T-helper 17 cell (primary cell): ENCODE measurements at regions not wholly inside any gene's neighbourhood (a gene's known extent, or its start where the extent isn't known, plus 50 kb on each side); places are given as distances from the start of the nearest gene placed in this dataset.
A peak's percentile ranks its signal among the peaks of the same experiment; 100 is the strongest.

Experiments used
- ATAC-seq: fragments of 150-1000 bp; cut with Tn5 transposase; 2 replicates; pipeline ENCODE4 v1.10.0; 2021; ENCODE audit warnings: mild to moderate bottlenecking, moderate library complexity
- DNase-seq, 3 donors: peaks; one replicate each; pipeline versions ENCODE4 v3.0.0 to v3.0.0-alpha.2; 2020 to 2021
- H3K9me3 ChIP-seq: one replicate; pipeline ENCODE4 v1.7.0; 2013; ENCODE audit warnings: low read length, mild to moderate bottlenecking; ENCODE audit not compliant: control insufficient read depth, poor library complexity, severe bottlenecking
- H3K27ac Mint-ChIP-seq: one replicate; pipeline ENCODE4 v1.8.0; 2022; ENCODE audit warnings: mild to moderate bottlenecking, moderate library complexity, mixed read lengths
- H3K27me3 Mint-ChIP-seq: one replicate; pipeline ENCODE4 v1.8.0; 2022; ENCODE audit warnings: mixed read lengths
- H3K36me3 Mint-ChIP-seq: one replicate; pipeline ENCODE4 v1.8.0; 2022; ENCODE audit warnings: low read depth, mixed read lengths
- H3K4me1 Mint-ChIP-seq: one replicate; pipeline ENCODE4 v1.8.0; 2022; ENCODE audit warnings: mild to moderate bottlenecking, mixed read lengths
- H3K4me3 Mint-ChIP-seq: one replicate; pipeline ENCODE4 v1.8.0; 2022; ENCODE audit warnings: mild to moderate bottlenecking, moderate library complexity, mixed read lengths

GRCh38 chr2:198347349-198347748 lies 543.0 kb downstream of the PLCL1 start:
- H3K27me3 Mint-ChIP-seq = peaks cover 55% of the 10 kb centered on the region
- no peak overlapping the region for H3K4me3 Mint-ChIP-seq
- no peaks in the 10 kb centered on the region for H3K9me3 ChIP-seq
- no peaks in the 10 kb centered on the region for H3K36me3 Mint-ChIP-seq
- H3K4me1 Mint-ChIP-seq = peaks cover 3% of the 10 kb centered on the region
- DNase-seq (no peak), ATAC-seq (no peak)
- no peak overlapping the region for H3K27ac Mint-ChIP-seq

- Mint-ChIP-seq H3K27ac (no peak overlapping the region), H3K4me1 (peaks cover 3% of the 10 kb centered on the region), H3K36me3 (no peaks in the 10 kb centered on the region), H3K27me3 (peaks cover 63% of the 10 kb centered on the region), H3K4me3 (no peak overlapping the region)
- DNase-seq = no peak
- no peaks in the 10 kb centered on the region for H3K9me3 ChIP-seq
- ATAC-seq = no peak
Observed at GRCh38 chr2:198343471-198343870, 539.1 kb downstream of the PLCL1 start.

GRCh38 chr2:198340846-198341245 lies 536.5 kb downstream of the PLCL1 start:
- no peak for ATAC-seq
- no peak for DNase-seq
- Mint-ChIP-seq H3K36me3 (no peaks in the 10 kb centered on the region), H3K4me1 (no peaks in the 10 kb centered on the region), H3K27ac (no peak overlapping the region), H3K27me3 (peaks cover 60% of the 10 kb centered on the region), H3K4me3 (no peak overlapping the region)
- H3K9me3 ChIP-seq = no peaks in the 10 kb centered on the region

GRCh38 chr2:198339116-198339515 lies 534.7 kb downstream of the PLCL1 start:
- Mint-ChIP-seq H3K4me3 (no peak overlapping the region), H3K4me1 (no peaks in the 10 kb centered on the region), H3K36me3 (no peaks in the 10 kb centered on the region), H3K27me3 (peaks cover 57% of the 10 kb centered on the region), H3K27ac (no peak overlapping the region)
- no peak for ATAC-seq
- DNase-seq = no peak
- no peaks in the 10 kb centered on the region for H3K9me3 ChIP-seq

GRCh38 chr2:198337368-198337767 lies 533.0 kb downstream of the PLCL1 start:
- Mint-ChIP-seq H3K27me3 (peaks cover 56% of the 10 kb centered on the region), H3K36me3 (no peaks in the 10 kb centered on the region), H3K27ac (no peak overlapping the region), H3K4me1 (no peaks in the 10 kb centered on the region), H3K4me3 (no peak overlapping the region)
- ATAC-seq (no peak), DNase-seq (no peak)
- H3K9me3 ChIP-seq = no peaks in the 10 kb centered on the region

- ATAC-seq = no peak
- DNase-seq = no peak
- Mint-ChIP-seq H3K27ac (no peak overlapping the region), H3K36me3 (no peaks in the 10 kb centered on the region), H3K4me1 (peaks cover 12% of the 10 kb centered on the region), H3K4me3 (no peak overlapping the region), H3K27me3 (peaks cover 48% of the 10 kb centered on the region)
- no peaks in the 10 kb centered on the region for H3K9me3 ChIP-seq
Observed at GRCh38 chr2:198328454-198328853, 524.1 kb downstream of the PLCL1 start.

- DNase-seq (no peak), ATAC-seq (no peak)
- H3K36me3 Mint-ChIP-seq = no peaks in the 10 kb centered on the region
- no peaks in the 10 kb centered on the region for H3K9me3 ChIP-seq
- H3K27me3 Mint-ChIP-seq = peaks cover 44% of the 10 kb centered on the region
- no peak overlapping the region for H3K4me3 Mint-ChIP-seq
- H3K27ac Mint-ChIP-seq = no peak overlapping the region
- peaks cover 12% of the 10 kb centered on the region for H3K4me1 Mint-ChIP-seq
Observed at GRCh38 chr2:198327526-198327925, 523.1 kb downstream of the PLCL1 start.

GRCh38 chr2:198326431-198326830 lies 522.0 kb downstream of the PLCL1 start:
- Mint-ChIP-seq H3K4me1 (peaks cover 16% of the 10 kb centered on the region), H3K27me3 (peaks cover 44% of the 10 kb centered on the region), H3K27ac (no peak overlapping the region), H3K4me3 (no peak overlapping the region), H3K36me3 (no peaks in the 10 kb centered on the region)
- peak; percentile 95 for ATAC-seq
- H3K9me3 ChIP-seq = no peaks in the 10 kb centered on the region
- no peak for DNase-seq

GRCh38 chr2:198325359-198325758 lies 521.0 kb downstream of the PLCL1 start:
- Mint-ChIP-seq H3K4me1 (peaks cover 16% of the 10 kb centered on the region), H3K4me3 (no peak overlapping the region)
- ATAC-seq = no peak

GRCh38 chr2:198324071-198324470 lies 519.7 kb downstream of the PLCL1 start:
- Mint-ChIP-seq H3K4me1 (peaks cover 16% of the 10 kb centered on the region), H3K4me3 (no peak overlapping the region), H3K36me3 (no peaks in the 10 kb centered on the region), H3K27me3 (peaks cover 48% of the 10 kb centered on the region), H3K27ac (no peak overlapping the region)
- DNase-seq = no peak
- no peaks in the 10 kb centered on the region for H3K9me3 ChIP-seq
- ATAC-seq = no peak

More at GRCh38 chr2:198325359-198325758, 521.0 kb downstream of the PLCL1 start:
- Mint-ChIP-seq H3K27me3 (peaks cover 49% of the 10 kb centered on the region), H3K36me3 (no peaks in the 10 kb centered on the region), H3K27ac (no peak overlapping the region)
- DNase-seq = no peak
- H3K9me3 ChIP-seq = no peaks in the 10 kb centered on the region

- ATAC-seq (no peak), DNase-seq (no peak)
- H3K4me1 Mint-ChIP-seq = peaks cover 16% of the 10 kb centered on the region
- H3K4me3 Mint-ChIP-seq = no peak overlapping the region
- no peaks in the 10 kb centered on the region for H3K9me3 ChIP-seq
- peaks cover 50% of the 10 kb centered on the region for H3K27me3 Mint-ChIP-seq
- no peak overlapping the region for H3K27ac Mint-ChIP-seq
- H3K36me3 Mint-ChIP-seq = no peaks in the 10 kb centered on the region
Observed at GRCh38 chr2:198322275-198322674, 517.9 kb downstream of the PLCL1 start.

GRCh38 chr2:198321522-198322088 lies 517.2 kb downstream of the PLCL1 start:
- DNase-seq (no peak), ATAC-seq (no peak)
- no peak overlapping the region for H3K4me3 Mint-ChIP-seq
- H3K9me3 ChIP-seq = no peaks in the 10 kb centered on the region
- H3K36me3 Mint-ChIP-seq = no peaks in the 10 kb centered on the region
- H3K4me1 Mint-ChIP-seq = peaks cover 14% of the 10 kb centered on the region
- H3K27ac Mint-ChIP-seq = no peak overlapping the region
- peaks cover 56% of the 10 kb centered on the region for H3K27me3 Mint-ChIP-seq

GRCh38 chr2:198316852-198317396 lies 512.5 kb downstream of the PLCL1 start:
- no peaks in the 10 kb centered on the region for H3K9me3 ChIP-seq
- peaks cover 77% of the 10 kb centered on the region for H3K27me3 Mint-ChIP-seq
- no peak overlapping the region for H3K27ac Mint-ChIP-seq
- ATAC-seq (no peak), DNase-seq (no peak)
- H3K4me1 Mint-ChIP-seq = peaks cover 7% of the 10 kb centered on the region
- H3K36me3 Mint-ChIP-seq = no peaks in the 10 kb centered on the region
- no peak overlapping the region for H3K4me3 Mint-ChIP-seq
